ENCODE measurements at regions not wholly inside any gene's neighbourhood (a gene's known extent, or its start where the extent isn't known, plus 50 kb on each side); places are given as distances from the start of the nearest gene placed in this dataset.

DNA sequence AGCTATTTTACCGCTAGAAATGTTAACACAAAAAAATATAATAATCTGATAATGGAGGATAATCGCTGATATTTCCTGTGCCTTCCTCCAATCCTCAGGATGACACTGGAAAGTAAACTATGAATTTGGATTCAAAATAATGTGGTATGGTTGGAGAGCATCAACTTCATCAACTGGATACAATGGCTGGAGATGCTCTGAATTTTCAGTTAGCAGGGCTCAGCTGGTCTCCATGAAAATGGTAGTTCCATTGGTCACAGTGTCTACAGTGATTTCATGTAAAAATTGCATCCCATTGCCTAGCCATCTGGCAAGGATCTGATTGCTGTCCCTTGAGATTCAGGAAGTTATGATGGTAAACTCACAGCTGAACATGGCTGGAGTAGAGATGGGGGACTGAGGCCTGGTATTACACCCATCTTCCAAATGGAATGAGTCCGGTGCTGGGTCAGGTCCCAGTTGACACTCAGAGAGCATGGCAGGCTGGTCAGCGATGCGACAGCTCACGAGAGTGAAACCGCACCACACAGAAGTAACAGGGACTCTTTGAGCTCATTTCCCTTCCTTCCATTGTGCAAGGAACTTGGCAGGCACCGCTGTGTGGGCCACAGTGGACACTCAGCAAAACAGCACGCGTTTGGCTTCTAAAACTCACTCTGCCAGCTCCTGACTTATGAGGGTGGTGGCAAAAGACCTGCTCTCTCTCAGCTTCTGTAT is 142.4 kb upstream of the TNFAIP3 start:
- TF ChIP-seq POLR2A (IDR thresholded peaks at IDR 0.05; ENCODE audit: control extremely low read depth in 1 of 2, low read depth in 2 of 2, low read length in 2 of 2) (no peak), FOSL1 (IDR thresholded peaks at IDR 0.05; ENCODE audit: insufficient read depth, low read depth, low read length) (no peak), SIN3A (conservative IDR thresholded peaks at IDR 0.05 in 1 of 2, IDR thresholded peaks at IDR 0.05 in 1 of 2; ENCODE audit: low read depth in 1 of 2, low read length in 2 of 2) (no peak), YY1 (IDR thresholded peaks at IDR 0.05; ENCODE audit: low read depth, low read length) (no peak), EZH2 (IDR thresholded peaks at IDR 0.05; ENCODE audit: low read depth, low read length, severe bottlenecking) (no peak), CTCF (IDR thresholded peaks at IDR 0.05; ENCODE audit: control extremely low read depth in 1 of 3, insufficient read depth in 1 of 3, low read depth in 1 of 3, low read length in 3 of 3) (no peak), TEAD4 (IDR thresholded peaks at IDR 0.05; ENCODE audit: low read depth, low read length) (no peak), TAF1 (IDR thresholded peaks at IDR 0.05; ENCODE audit: low read depth, low read length) (no peak), SP1 (IDR thresholded peaks at IDR 0.05; ENCODE audit: low read depth, low read length) (no peak), EGR1 (IDR thresholded peaks at IDR 0.05; ENCODE audit: borderline replicate concordance, low read depth, low read length) (no peak), BRCA1 (IDR thresholded peaks at IDR 0.05; ENCODE audit: low read depth, low read length) (no peak), CEBPB (IDR thresholded peaks at IDR 0.05; ENCODE audit: low read depth, low read length) (no peak), SAP30 (IDR thresholded peaks at IDR 0.05; ENCODE audit: insufficient read depth, insufficient replicate concordance, low read length) (no peak), JUND (IDR thresholded peaks at IDR 0.05; ENCODE audit: low read length) (no peak)

Measured in H1 (cell line).